ENCODE measurements at regions not wholly inside any gene's neighbourhood (a gene's known extent, or its start where the extent isn't known, plus 50 kb on each side); places are given as distances from the start of the nearest gene placed in this dataset.

- TF ChIP-seq CTCF (IDR thresholded peaks at IDR 0.05; ENCODE audit: low read depth, low read length): no peak
- no peak for TF ChIP-seq EZH2phosphoT487 (IDR thresholded peaks at IDR 0.05; ENCODE audit: low read depth)
Measured at GRCh38 chr10:21327289-21327993, 198.0 kb downstream of the SKIDA1 start.

Data from OCI-LY3 (cell line).